Kidney capillary endothelial cell (primary cell): ENCODE measurements at regions not wholly inside any gene's neighbourhood (a gene's known extent, or its start where the extent isn't known, plus 50 kb on each side); places are given as distances from the start of the nearest gene placed in this dataset.
"Not testable (repeated sequence)": the region's sequence is repeated elsewhere in the genome, so short reads cannot be mapped to it uniquely, and the experiment has no call there.

Experiments used
- DNase-seq: peaks from one replicate; pipeline ENCODE4 v3.0.0-alpha.2; 2018; ENCODE audit warnings: low spot score

- DNase-seq, result no peak
These were observed 921.5 kb downstream of the KCNT2 start for GRCh38 chr1:195686764-195687163.

- no peak for DNase-seq
These were observed 943.6 kb downstream of the KCNT2 start for GRCh38 chr1:195664628-195665027.

- no peak for DNase-seq
These were observed 944.5 kb downstream of the KCNT2 start for GRCh38 chr1:195663549-195664280.

GRCh38 chr1:195656780-195657179, 951.5 kb downstream of the KCNT2 start:
- no peak for DNase-seq

- not testable (repeated sequence) for DNase-seq
These were observed 959.4 kb downstream of the KCNT2 start for GRCh38 chr1:195648875-195649274.

- DNase-seq, result no peak
These were observed 970.7 kb downstream of the KCNT2 start for GRCh38 chr1:195637539-195637938.

- DNase-seq, result no peak
These were observed 990.0 kb downstream of the KCNT2 start for GRCh38 chr1:195618287-195618686.

- DNase-seq, result no peak
These were observed 991.1 kb downstream of the KCNT2 start for GRCh38 chr1:195617106-195617505.

- no peak for DNase-seq
These were observed 999.4 kb downstream of the KCNT2 start for GRCh38 chr1:195608883-195609282.

GRCh38 chr1:195606483-195606882, 1001.8 kb downstream of the KCNT2 start:
- DNase-seq, result no peak

GRCh38 chr1:195604287-195604686, 1004.0 kb downstream of the KCNT2 start:
- DNase-seq, result no peak

GRCh38 chr1:195597891-195598290, 1010.3 kb downstream of the KCNT2 start:
- DNase-seq, result no peak

- DNase-seq, result no peak
These were observed 1013.5 kb downstream of the KCNT2 start for GRCh38 chr1:195594773-195595172.

GRCh38 chr1:195594322-195594721, 1013.9 kb downstream of the KCNT2 start:
- DNase-seq, result no peak

- no peak for DNase-seq
These were observed 1016.1 kb downstream of the KCNT2 start for GRCh38 chr1:195591917-195592672.

GRCh38 chr1:195590649-195591048, 1017.6 kb downstream of the KCNT2 start:
- DNase-seq, result no peak

GRCh38 chr1:195584870-195585624, 1023.2 kb downstream of the KCNT2 start:
- DNase-seq, result no peak

GRCh38 chr1:195580988-195581387, 1027.3 kb downstream of the KCNT2 start:
- no peak for DNase-seq

- DNase-seq, result no peak
These were observed 1030.5 kb downstream of the KCNT2 start for GRCh38 chr1:195577748-195578147.

- no peak for DNase-seq
These were observed 1031.6 kb downstream of the KCNT2 start for GRCh38 chr1:195576641-195577040.

- no peak for DNase-seq
These were observed 1033.7 kb downstream of the KCNT2 start for GRCh38 chr1:195574511-195574910.

- no peak for DNase-seq
These were observed 1038.3 kb downstream of the KCNT2 start for GRCh38 chr1:195569934-195570333.

GRCh38 chr1:195568389-195568788, 1039.9 kb downstream of the KCNT2 start:
- DNase-seq, result no peak
